Neural progenitor cell (in vitro differentiated cells): ENCODE measurements at regions not wholly inside any gene's neighbourhood (a gene's known extent, or its start where the extent isn't known, plus 50 kb on each side); places are given as distances from the start of the nearest gene placed in this dataset.

Experiments
- DNase-seq: peaks from one replicate; pipeline ENCODE4 v3.0.0-alpha.2; 2016; ENCODE audit warnings: low spot score
- H2AFZ ChIP-seq: fragments of 200-600 bp; sonication (generic); replicated peaks from 2 replicates; pipeline ENCODE4 v1.6.1; 2016; ENCODE audit warnings: antibody characterized with exemption
- H3F3A ChIP-seq: fragments of 200-600 bp; sonication (generic); 2 replicates; pipeline ENCODE4 v1.6.1; 2016; ENCODE audit warnings: antibody characterized with exemption, low read depth
- H3K27ac ChIP-seq: fragments of 200-600 bp; sonication (generic); 2 replicates; pipeline ENCODE4 v1.5.1; 2016; ENCODE audit warnings: mild to moderate bottlenecking
- H3K27me3 ChIP-seq: fragments of 200-600 bp; sonication (generic); 2 replicates; pipeline ENCODE4 v1.6.1; 2016; ENCODE audit warnings: mild to moderate bottlenecking, moderate library complexity
- H3K36me3 ChIP-seq: fragments of 200-600 bp; sonication (generic); 2 replicates; pipeline ENCODE4 v1.5.1; 2016
- H3K4me1 ChIP-seq: fragments of 200-600 bp; sonication (generic); 2 replicates; pipeline ENCODE4 v1.6.1; 2016; ENCODE audit warnings: mixed run types
- H3K4me2 ChIP-seq: fragments of 200-600 bp; sonication (generic); 2 replicates; pipeline ENCODE4 v1.6.1; 2016
- H3K4me3 ChIP-seq: fragments of 200-600 bp; sonication (generic); 2 replicates; pipeline ENCODE4 v1.5.1; 2016
- H3K79me2 ChIP-seq: fragments of 200-600 bp; sonication (generic); 2 replicates; pipeline ENCODE4 v1.6.1; 2016; ENCODE audit warnings: low read depth
- H3K9ac ChIP-seq: fragments of 200-600 bp; sonication (generic); 2 replicates; pipeline ENCODE4 v1.6.1; 2016
- H3K9me3 ChIP-seq: fragments of 200-600 bp; sonication (generic); 2 replicates; pipeline ENCODE4 v1.5.1; 2016; ENCODE audit warnings: low read depth
- H4K20me1 ChIP-seq: fragments of 200-600 bp; sonication (generic); 2 replicates; pipeline ENCODE4 v1.6.1; 2016; ENCODE audit warnings: low read depth
- H3K27ac Mint-ChIP-seq: 3 replicates; pipeline ENCODE4 v1.8.0; 2021; ENCODE audit warnings: mixed read lengths
- H3K27me3 Mint-ChIP-seq: 2 replicates; pipeline ENCODE4 v1.8.0; 2022; ENCODE audit warnings: low read depth, mild to moderate bottlenecking, inconsistent platforms, moderate library complexity, mixed read lengths; ENCODE audit not compliant: insufficient read depth
- H3K36me3 Mint-ChIP-seq: 3 replicates; pipeline ENCODE4 v1.8.0; 2021; ENCODE audit warnings: mixed read lengths
- H3K4me1 Mint-ChIP-seq: 3 replicates; pipeline ENCODE4 v1.8.0; 2021; ENCODE audit warnings: mixed read lengths
- H3K4me3 Mint-ChIP-seq: 3 replicates; pipeline ENCODE4 v1.8.0; 2021; ENCODE audit warnings: mild to moderate bottlenecking, moderate library complexity, mixed read lengths
- H3K9me3 Mint-ChIP-seq: 3 replicates; pipeline ENCODE4 v1.8.0; 2020; ENCODE audit warnings: mixed read lengths
- EZH2 ChIP-seq: fragments of 200-600 bp; sonication (generic); IDR thresholded peaks from 2 replicates; pipeline ENCODE4 v1.6.1; 2017; ENCODE audit warnings: antibody characterized with exemption, mild to moderate bottlenecking, moderate library complexity
- EZH2phosphoT487 ChIP-seq: fragments of 200-600 bp; sonication (generic); IDR thresholded peaks from 2 replicates; pipeline ENCODE4 v1.6.1; 2017; ENCODE audit warnings: antibody characterized with exemption
- TF ChIP-seq, protein P1 (sequence below): fragments of 200-600 bp; sonication (generic); IDR thresholded peaks from 2 replicates; pipeline ENCODE4 v1.5.1; 2017; ENCODE audit warnings: antibody characterized with exemption, mild to moderate bottlenecking

DNA sequence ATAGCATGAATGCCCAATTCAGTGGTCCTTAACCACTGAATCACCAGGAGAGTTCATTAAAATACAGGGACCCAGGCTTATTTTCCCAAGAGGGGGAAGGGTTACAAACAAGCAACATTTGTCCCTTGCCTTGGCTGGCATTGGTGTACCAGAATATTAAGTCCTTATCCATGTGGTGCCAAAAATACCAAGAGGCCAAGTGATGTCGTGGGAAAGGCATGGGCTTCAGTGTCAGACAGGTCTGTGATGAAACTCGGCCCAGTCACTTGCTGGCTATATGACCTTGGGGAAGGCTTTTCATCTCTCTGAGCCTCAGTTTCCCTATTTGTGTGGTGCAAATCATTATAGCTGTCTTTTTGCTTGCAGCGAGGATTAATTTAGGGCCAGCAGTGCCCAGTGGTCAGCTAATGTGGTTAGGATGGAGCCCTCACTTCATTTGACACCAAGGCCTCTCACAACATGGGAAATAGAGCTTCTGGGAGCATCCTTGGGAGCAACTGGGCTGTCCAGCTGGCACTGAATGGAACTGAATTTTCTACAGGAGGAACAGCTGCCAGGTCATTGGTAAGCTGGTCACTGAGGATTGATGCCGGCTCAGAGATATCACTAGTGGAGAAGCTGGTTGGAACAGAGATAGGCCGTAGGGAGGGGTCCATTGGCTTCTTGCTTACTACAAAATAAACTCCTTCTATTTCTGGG lies 77.2 kb upstream of the PPP2R5A start:
- H3K27me3 ChIP-seq, result no peaks in the 10 kb centered on the region
- H3K4me3 ChIP-seq, result no peak overlapping the region
- H4K20me1 ChIP-seq, result no peaks in the 10 kb centered on the region
- peaks cover 8% of the 10 kb centered on the region for H3F3A ChIP-seq
- Mint-ChIP-seq H3K27me3 (no peaks in the 10 kb centered on the region), H3K27ac (no peak overlapping the region), H3K9me3 (no peaks in the 10 kb centered on the region), H3K36me3 (no peaks in the 10 kb centered on the region), H3K4me1 (peaks cover 9% of the 10 kb centered on the region), H3K4me3 (no peak overlapping the region)
- no peak overlapping the region for H3K9ac ChIP-seq
- peaks cover 9% of the 10 kb centered on the region for H3K4me1 ChIP-seq
- no peak overlapping the region for H2AFZ ChIP-seq
- H3K36me3 ChIP-seq, result no peaks in the 10 kb centered on the region
- no peak for DNase-seq
- no peaks in the 10 kb centered on the region for H3K79me2 ChIP-seq
- TF ChIP-seq EZH2 (no peak), EZH2phosphoT487 (no peak)
- TF ChIP-seq, protein P1, sequence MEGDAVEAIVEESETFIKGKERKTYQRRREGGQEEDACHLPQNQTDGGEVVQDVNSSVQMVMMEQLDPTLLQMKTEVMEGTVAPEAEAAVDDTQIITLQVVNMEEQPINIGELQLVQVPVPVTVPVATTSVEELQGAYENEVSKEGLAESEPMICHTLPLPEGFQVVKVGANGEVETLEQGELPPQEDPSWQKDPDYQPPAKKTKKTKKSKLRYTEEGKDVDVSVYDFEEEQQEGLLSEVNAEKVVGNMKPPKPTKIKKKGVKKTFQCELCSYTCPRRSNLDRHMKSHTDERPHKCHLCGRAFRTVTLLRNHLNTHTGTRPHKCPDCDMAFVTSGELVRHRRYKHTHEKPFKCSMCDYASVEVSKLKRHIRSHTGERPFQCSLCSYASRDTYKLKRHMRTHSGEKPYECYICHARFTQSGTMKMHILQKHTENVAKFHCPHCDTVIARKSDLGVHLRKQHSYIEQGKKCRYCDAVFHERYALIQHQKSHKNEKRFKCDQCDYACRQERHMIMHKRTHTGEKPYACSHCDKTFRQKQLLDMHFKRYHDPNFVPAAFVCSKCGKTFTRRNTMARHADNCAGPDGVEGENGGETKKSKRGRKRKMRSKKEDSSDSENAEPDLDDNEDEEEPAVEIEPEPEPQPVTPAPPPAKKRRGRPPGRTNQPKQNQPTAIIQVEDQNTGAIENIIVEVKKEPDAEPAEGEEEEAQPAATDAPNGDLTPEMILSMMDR, result no peak
- no peak overlapping the region for H3K4me2 ChIP-seq
- no peak overlapping the region for H3K27ac ChIP-seq
- no peaks in the 10 kb centered on the region for H3K9me3 ChIP-seq

DNA sequence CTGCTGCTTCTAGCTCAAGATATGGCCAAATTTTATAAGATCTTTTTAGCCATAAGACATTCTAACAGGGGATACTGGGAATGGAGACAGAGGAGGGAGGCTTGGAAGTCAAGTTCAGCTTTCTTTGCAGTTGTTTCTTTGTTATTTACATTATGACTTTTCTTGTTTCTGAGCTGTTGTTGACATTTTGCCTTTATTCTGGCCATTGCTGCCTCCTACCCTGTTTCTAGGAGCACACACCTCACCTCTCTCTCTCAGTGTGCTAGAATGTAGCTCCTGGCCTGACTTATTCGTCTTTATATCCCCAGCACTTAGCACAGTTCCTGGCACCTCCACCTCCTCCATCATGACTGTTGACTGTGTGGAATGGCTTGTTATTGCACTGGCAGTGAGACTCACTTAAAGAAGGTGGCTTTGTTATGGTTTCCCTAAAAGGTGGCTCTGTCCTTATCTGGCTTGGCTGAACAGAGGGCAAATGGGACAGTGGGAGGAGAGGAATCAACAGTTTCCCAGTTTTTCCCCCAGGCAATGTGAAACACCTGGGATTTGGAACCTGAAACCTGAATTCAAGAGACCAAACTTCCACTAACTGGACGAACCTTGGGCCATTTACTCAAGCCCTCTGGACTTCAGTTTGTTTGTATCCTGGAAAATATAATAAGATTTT lies 76.1 kb upstream of the PPP2R5A start:
- no peaks in the 10 kb centered on the region for H3K9me3 Mint-ChIP-seq
- TF ChIP-seq, protein P1, result no peak
- no peak for TF ChIP-seq EZH2phosphoT487
- no peak for TF ChIP-seq EZH2
- Histone ChIP-seq H3K79me2 (no peaks in the 10 kb centered on the region), H3K4me2 (no peak overlapping the region), H3K27me3 (no peaks in the 10 kb centered on the region), H3K4me1 (peaks cover 9% of the 10 kb centered on the region), H3F3A (peaks cover 8% of the 10 kb centered on the region), H2AFZ (no peak overlapping the region), H3K9ac (no peak overlapping the region), H3K36me3 (no peaks in the 10 kb centered on the region), H3K27ac (no peak overlapping the region), H3K4me3 (no peak overlapping the region), H3K9me3 (no peaks in the 10 kb centered on the region), H4K20me1 (no peaks in the 10 kb centered on the region)
- no peaks in the 10 kb centered on the region for H3K36me3 Mint-ChIP-seq
- DNase-seq, result no peak
- no peak overlapping the region for H3K4me3 Mint-ChIP-seq
- peaks cover 3% of the 10 kb centered on the region for H3K27me3 Mint-ChIP-seq
- peaks cover 10% of the 10 kb centered on the region for H3K4me1 Mint-ChIP-seq
- no peak overlapping the region for H3K27ac Mint-ChIP-seq

DNA sequence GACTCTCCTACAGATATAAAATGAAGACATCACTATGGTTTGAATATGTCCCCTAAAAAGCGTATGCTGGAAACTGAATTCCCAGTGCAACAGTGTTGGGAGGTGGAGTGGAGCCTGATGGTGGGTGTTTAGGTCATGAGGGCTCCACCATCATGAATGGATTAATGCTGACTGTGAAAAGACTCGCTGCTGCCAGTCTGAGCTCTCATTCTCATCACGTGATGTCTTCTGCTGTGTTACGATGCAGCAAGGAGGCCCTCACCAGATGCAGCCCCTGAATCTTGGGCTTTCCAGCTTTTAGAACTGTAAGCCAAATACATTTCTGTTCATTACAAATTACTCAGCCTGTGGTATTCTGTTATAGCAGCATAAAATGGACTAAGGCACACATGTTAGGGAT lies 73.8 kb upstream of the PPP2R5A start:
- Histone ChIP-seq H3K27me3 (no peaks in the 10 kb centered on the region), H3K4me1 (no peaks in the 10 kb centered on the region), H3F3A (no peaks in the 10 kb centered on the region), H3K36me3 (no peaks in the 10 kb centered on the region), H3K4me2 (no peak overlapping the region), H3K79me2 (no peaks in the 10 kb centered on the region), H4K20me1 (no peaks in the 10 kb centered on the region), H3K4me3 (no peak overlapping the region), H2AFZ (no peak overlapping the region), H3K9me3 (no peaks in the 10 kb centered on the region), H3K27ac (no peak overlapping the region), H3K9ac (no peak overlapping the region)
- TF ChIP-seq, protein P1, result no peak
- TF ChIP-seq EZH2phosphoT487, result no peak
- TF ChIP-seq EZH2, result no peak
- no peak overlapping the region for H3K27ac Mint-ChIP-seq
- peaks cover 3% of the 10 kb centered on the region for H3K27me3 Mint-ChIP-seq
- peaks cover 3% of the 10 kb centered on the region for H3K36me3 Mint-ChIP-seq
- no peak for DNase-seq
- peaks cover 8% of the 10 kb centered on the region for H3K4me1 Mint-ChIP-seq
- H3K4me3 Mint-ChIP-seq, result no peak overlapping the region
- H3K9me3 Mint-ChIP-seq, result peaks cover 5% of the 10 kb centered on the region
